Smooth muscle cell of the brain vasculature (primary cell): ENCODE measurements at regions not wholly inside any gene's neighbourhood (a gene's known extent, or its start where the extent isn't known, plus 50 kb on each side); places are given as distances from the start of the nearest gene placed in this dataset.

Experiments used
- DNase-seq: peaks from one replicate; pipeline ENCODE4 v3.0.0-alpha.2; 2012; ENCODE audit warnings: low read depth, low spot score

GRCh38 chr2:41040782-41041520, 589.1 kb upstream of the SLC8A1 start:
- DNase-seq = no peak

- DNase-seq = no peak
Measured at GRCh38 chr2:41042343-41042742, 590.5 kb upstream of the SLC8A1 start.

GRCh38 chr2:41061356-41061755, 609.5 kb upstream of the SLC8A1 start:
- DNase-seq = peak; percentile 17

- no peak for DNase-seq
Measured at GRCh38 chr2:41062336-41062735, 610.4 kb upstream of the SLC8A1 start.

- no peak for DNase-seq
Measured at GRCh38 chr2:41066168-41066567, 614.3 kb upstream of the SLC8A1 start.

- DNase-seq = no peak
Measured at GRCh38 chr2:41068740-41069139, 616.9 kb upstream of the SLC8A1 start.

- no peak for DNase-seq
Measured at GRCh38 chr2:41078341-41078740, 626.5 kb upstream of the SLC8A1 start.

GRCh38 chr2:41079011-41079410, 627.1 kb upstream of the SLC8A1 start:
- DNase-seq = no peak

- no peak for DNase-seq
Measured at GRCh38 chr2:41084321-41084720, 632.4 kb upstream of the SLC8A1 start.

GRCh38 chr2:41087946-41088345, 636.1 kb upstream of the SLC8A1 start:
- no peak for DNase-seq

GRCh38 chr2:41101281-41101680, 649.4 kb upstream of the SLC8A1 start:
- DNase-seq = no peak

- DNase-seq = no peak
Measured at GRCh38 chr2:41109744-41110143, 657.9 kb upstream of the SLC8A1 start.

- no peak for DNase-seq
Measured at GRCh38 chr2:41111836-41112627, 660.1 kb upstream of the SLC8A1 start.

- DNase-seq = no peak
Measured at GRCh38 chr2:41116106-41116797, 664.4 kb upstream of the SLC8A1 start.

- no peak for DNase-seq
Measured at GRCh38 chr2:41119489-41119888, 667.6 kb upstream of the SLC8A1 start.

- DNase-seq = no peak
Measured at GRCh38 chr2:41123341-41123740, 671.5 kb upstream of the SLC8A1 start.

GRCh38 chr2:41127351-41127750, 675.5 kb upstream of the SLC8A1 start:
- no peak for DNase-seq

GRCh38 chr2:41129988-41130387, 678.1 kb upstream of the SLC8A1 start:
- DNase-seq = no peak

- DNase-seq = no peak
Measured at GRCh38 chr2:41137031-41137430, 685.1 kb upstream of the SLC8A1 start.

- no peak for DNase-seq
Measured at GRCh38 chr2:41141146-41141791, 689.4 kb upstream of the SLC8A1 start.

GRCh38 chr2:41142478-41142877, 690.6 kb upstream of the SLC8A1 start:
- no peak for DNase-seq

GRCh38 chr2:41145066-41145465, 693.2 kb upstream of the SLC8A1 start:
- no peak for DNase-seq
